ENCODE measurements at regions not wholly inside any gene's neighbourhood (a gene's known extent, or its start where the extent isn't known, plus 50 kb on each side); places are given as distances from the start of the nearest gene placed in this dataset.

- Mint-ChIP-seq H3K9me3 (no peaks in the 10 kb centered on the region), H3K36me3 (ENCODE audit: low read depth) (no peaks in the 10 kb centered on the region), H3K4me3 (no peak overlapping the region), H3K27me3 (ENCODE audit: low read depth) (no peaks in the 10 kb centered on the region), H3K4me1 (ENCODE audit: low read depth) (no peaks in the 10 kb centered on the region), H3K27ac (no peak overlapping the region)
- DNase-seq (ENCODE audit: low spot score) = no peak
Observed at GRCh38 chr6:23306251-23306950, 737.0 kb downstream of the HDGFL1 start.

- no peak for DNase-seq (ENCODE audit: low spot score)
- Mint-ChIP-seq H3K27me3 (ENCODE audit: low read depth) (no peaks in the 10 kb centered on the region), H3K36me3 (ENCODE audit: low read depth) (no peaks in the 10 kb centered on the region), H3K4me3 (no peak overlapping the region), H3K27ac (no peak overlapping the region), H3K9me3 (no peaks in the 10 kb centered on the region), H3K4me1 (ENCODE audit: low read depth) (no peaks in the 10 kb centered on the region)
Observed at GRCh38 chr6:23307516-23307915, 738.1 kb downstream of the HDGFL1 start.

GRCh38 chr6:23308166-23308565 lies 738.8 kb downstream of the HDGFL1 start:
- Mint-ChIP-seq H3K9me3 (no peaks in the 10 kb centered on the region), H3K27ac (no peak overlapping the region), H3K36me3 (ENCODE audit: low read depth) (no peaks in the 10 kb centered on the region), H3K27me3 (ENCODE audit: low read depth) (no peaks in the 10 kb centered on the region), H3K4me3 (no peak overlapping the region), H3K4me1 (ENCODE audit: low read depth) (no peaks in the 10 kb centered on the region)
- DNase-seq (ENCODE audit: low spot score) = no peak

- Mint-ChIP-seq H3K27me3 (ENCODE audit: low read depth) (no peaks in the 10 kb centered on the region), H3K4me1 (ENCODE audit: low read depth) (no peaks in the 10 kb centered on the region), H3K27ac (no peak overlapping the region), H3K4me3 (no peak overlapping the region), H3K9me3 (no peaks in the 10 kb centered on the region), H3K36me3 (ENCODE audit: low read depth) (no peaks in the 10 kb centered on the region)
- no peak for DNase-seq (ENCODE audit: low spot score)
Observed at GRCh38 chr6:23311211-23311610, 741.8 kb downstream of the HDGFL1 start.

GRCh38 chr6:23316131-23316530 lies 746.8 kb downstream of the HDGFL1 start:
- no peaks in the 10 kb centered on the region for H3K27me3 Mint-ChIP-seq (ENCODE audit: low read depth)
- no peak overlapping the region for H3K4me3 Mint-ChIP-seq
- no peak for DNase-seq (ENCODE audit: low spot score)
- no peak overlapping the region for H3K27ac Mint-ChIP-seq
- H3K36me3 Mint-ChIP-seq (ENCODE audit: low read depth) = no peaks in the 10 kb centered on the region
- no peaks in the 10 kb centered on the region for H3K4me1 Mint-ChIP-seq (ENCODE audit: low read depth)
- H3K9me3 Mint-ChIP-seq = no peaks in the 10 kb centered on the region

GRCh38 chr6:23316931-23317330 lies 747.6 kb downstream of the HDGFL1 start:
- Mint-ChIP-seq H3K36me3 (ENCODE audit: low read depth) (no peaks in the 10 kb centered on the region), H3K4me3 (no peak overlapping the region), H3K27me3 (ENCODE audit: low read depth) (no peaks in the 10 kb centered on the region), H3K4me1 (ENCODE audit: low read depth) (no peaks in the 10 kb centered on the region), H3K9me3 (no peaks in the 10 kb centered on the region), H3K27ac (no peak overlapping the region)
- no peak for DNase-seq (ENCODE audit: low spot score)

- Mint-ChIP-seq H3K27ac (no peak overlapping the region), H3K36me3 (ENCODE audit: low read depth) (no peaks in the 10 kb centered on the region), H3K4me1 (ENCODE audit: low read depth) (no peaks in the 10 kb centered on the region)
Observed at GRCh38 chr6:23319582-23319981, 750.2 kb downstream of the HDGFL1 start.

GRCh38 chr6:23320471-23321015 lies 751.2 kb downstream of the HDGFL1 start:
- no peak for DNase-seq (ENCODE audit: low spot score)
- H3K27me3 Mint-ChIP-seq (ENCODE audit: low read depth) = no peaks in the 10 kb centered on the region
- no peak overlapping the region for H3K27ac Mint-ChIP-seq
- H3K9me3 Mint-ChIP-seq = peaks cover 10% of the 10 kb centered on the region
- H3K4me3 Mint-ChIP-seq = no peak overlapping the region
- H3K4me1 Mint-ChIP-seq (ENCODE audit: low read depth) = no peaks in the 10 kb centered on the region
- no peaks in the 10 kb centered on the region for H3K36me3 Mint-ChIP-seq (ENCODE audit: low read depth)

More at GRCh38 chr6:23319582-23319981, 750.2 kb downstream of the HDGFL1 start:
- no peak for DNase-seq (ENCODE audit: low spot score)
- H3K9me3 Mint-ChIP-seq = peaks cover 1% of the 10 kb centered on the region
- H3K4me3 Mint-ChIP-seq = no peak overlapping the region
- H3K27me3 Mint-ChIP-seq (ENCODE audit: low read depth) = no peaks in the 10 kb centered on the region

- Mint-ChIP-seq H3K36me3 (ENCODE audit: low read depth) (no peaks in the 10 kb centered on the region), H3K4me1 (ENCODE audit: low read depth) (no peaks in the 10 kb centered on the region), H3K4me3 (no peak overlapping the region), H3K9me3 (peaks cover 10% of the 10 kb centered on the region), H3K27ac (no peak overlapping the region), H3K27me3 (ENCODE audit: low read depth) (no peaks in the 10 kb centered on the region)
- DNase-seq (ENCODE audit: low spot score) = no peak
Observed at GRCh38 chr6:23323897-23324296, 754.5 kb downstream of the HDGFL1 start.

GRCh38 chr6:23325065-23325464 lies 755.7 kb downstream of the HDGFL1 start:
- Mint-ChIP-seq H3K4me3 (no peak overlapping the region), H3K27ac (no peak overlapping the region), H3K4me1 (ENCODE audit: low read depth) (no peaks in the 10 kb centered on the region), H3K9me3 (peaks cover 10% of the 10 kb centered on the region), H3K36me3 (ENCODE audit: low read depth) (no peaks in the 10 kb centered on the region), H3K27me3 (ENCODE audit: low read depth) (no peaks in the 10 kb centered on the region)
- no peak for DNase-seq (ENCODE audit: low spot score)

- Mint-ChIP-seq H3K27ac (no peak overlapping the region), H3K36me3 (ENCODE audit: low read depth) (no peaks in the 10 kb centered on the region), H3K27me3 (ENCODE audit: low read depth) (no peaks in the 10 kb centered on the region), H3K9me3 (peaks cover 10% of the 10 kb centered on the region), H3K4me3 (no peak overlapping the region), H3K4me1 (ENCODE audit: low read depth) (no peaks in the 10 kb centered on the region)
- no peak for DNase-seq (ENCODE audit: low spot score)
Observed at GRCh38 chr6:23327621-23328020, 758.3 kb downstream of the HDGFL1 start.

- no peaks in the 10 kb centered on the region for H3K27me3 Mint-ChIP-seq (ENCODE audit: low read depth)
- DNase-seq (ENCODE audit: low spot score) = no peak
- no peaks in the 10 kb centered on the region for H3K36me3 Mint-ChIP-seq (ENCODE audit: low read depth)
- H3K9me3 Mint-ChIP-seq = peaks cover 10% of the 10 kb centered on the region
- H3K27ac Mint-ChIP-seq = no peak overlapping the region
- no peak overlapping the region for H3K4me3 Mint-ChIP-seq
- no peaks in the 10 kb centered on the region for H3K4me1 Mint-ChIP-seq (ENCODE audit: low read depth)
Observed at GRCh38 chr6:23329086-23329485, 759.7 kb downstream of the HDGFL1 start.

GRCh38 chr6:23330632-23331031 lies 761.3 kb downstream of the HDGFL1 start:
- Mint-ChIP-seq H3K4me1 (ENCODE audit: low read depth) (no peaks in the 10 kb centered on the region), H3K9me3 (no peaks in the 10 kb centered on the region), H3K36me3 (ENCODE audit: low read depth) (no peaks in the 10 kb centered on the region), H3K27ac (no peak overlapping the region), H3K4me3 (no peak overlapping the region), H3K27me3 (ENCODE audit: low read depth) (no peaks in the 10 kb centered on the region)
- no peak for DNase-seq (ENCODE audit: low spot score)

- no peaks in the 10 kb centered on the region for H3K27me3 Mint-ChIP-seq (ENCODE audit: low read depth)
- peaks cover 6% of the 10 kb centered on the region for H3K9me3 Mint-ChIP-seq
- no peak overlapping the region for H3K4me3 Mint-ChIP-seq
- no peak for DNase-seq (ENCODE audit: low spot score)
- no peaks in the 10 kb centered on the region for H3K4me1 Mint-ChIP-seq (ENCODE audit: low read depth)
- no peak overlapping the region for H3K27ac Mint-ChIP-seq
- no peaks in the 10 kb centered on the region for H3K36me3 Mint-ChIP-seq (ENCODE audit: low read depth)
Observed at GRCh38 chr6:23334360-23334759, 765.0 kb downstream of the HDGFL1 start.

GRCh38 chr6:23335894-23336293 lies 766.5 kb downstream of the HDGFL1 start:
- no peak for DNase-seq (ENCODE audit: low spot score)
- no peaks in the 10 kb centered on the region for H3K36me3 Mint-ChIP-seq (ENCODE audit: low read depth)
- no peaks in the 10 kb centered on the region for H3K27me3 Mint-ChIP-seq (ENCODE audit: low read depth)
- H3K9me3 Mint-ChIP-seq = peaks cover 6% of the 10 kb centered on the region
- no peak overlapping the region for H3K27ac Mint-ChIP-seq
- no peak overlapping the region for H3K4me3 Mint-ChIP-seq
- H3K4me1 Mint-ChIP-seq (ENCODE audit: low read depth) = no peaks in the 10 kb centered on the region

All from T-helper 2 cell treated with Interferon-gamma antibody and Interleukin-4, amounts not matched to agents 5 μg/mL and 100 μg/mL, for 36 hours (primary cell).